ENCODE measurements at regions not wholly inside any gene's neighbourhood (a gene's known extent, or its start where the extent isn't known, plus 50 kb on each side); places are given as distances from the start of the nearest gene placed in this dataset.

DNA sequence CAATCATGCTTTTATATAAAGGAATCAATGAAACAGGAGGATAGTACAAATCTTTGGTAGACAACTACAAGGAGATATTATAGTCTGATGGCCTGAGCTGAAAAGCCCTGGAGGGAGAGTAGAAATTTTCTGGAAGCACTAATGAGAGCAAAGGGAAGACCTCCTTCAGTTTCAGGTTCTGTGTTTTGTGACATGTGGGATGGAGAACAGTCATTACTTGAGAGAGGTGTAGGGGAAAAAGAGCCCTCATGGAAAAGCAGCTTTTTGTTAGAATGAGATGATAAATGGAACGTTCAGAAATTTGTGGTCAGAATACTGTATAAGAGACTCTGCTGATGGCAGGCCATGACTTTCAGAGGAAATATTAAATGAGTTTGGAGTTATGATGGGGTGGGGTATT, 360.6 kb upstream of the MEF2C start:
- FAIRE-seq (no peak), DNase-seq (ENCODE audit: insufficient read length) (no peak)
- no peak for TF ChIP-seq POLR2AphosphoS5 (IDR thresholded peaks at IDR 0.05; ENCODE audit: low read depth, low read length)
- no peak for TF ChIP-seq POLR2A (IDR thresholded peaks at IDR 0.05; ENCODE audit: low read depth, low read length)
- TF ChIP-seq TAF1 (IDR thresholded peaks at IDR 0.05; ENCODE audit: borderline replicate concordance, low read depth, low read length): no peak

DNA sequence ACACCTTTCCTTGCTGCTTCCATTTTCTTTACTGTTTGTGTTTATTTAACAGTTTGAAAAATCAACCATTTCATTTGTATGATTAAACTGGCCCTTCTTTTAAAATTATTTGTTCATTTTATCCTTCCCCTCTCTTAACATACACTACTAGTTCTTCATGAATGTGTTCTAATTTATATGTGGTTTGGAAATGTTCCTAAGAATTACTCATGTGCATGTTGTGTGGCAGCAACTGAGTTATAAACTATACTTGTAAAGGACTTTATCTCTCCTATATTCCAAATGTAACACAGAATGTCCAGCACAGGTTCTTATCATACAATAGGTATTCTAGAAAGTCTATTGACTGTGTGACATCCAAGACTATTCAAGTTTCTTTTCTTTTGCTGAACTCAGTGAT, 358.2 kb upstream of the MEF2C start:
- DNase-seq (ENCODE audit: insufficient read length): no peak
- no peak for TF ChIP-seq POLR2AphosphoS5 (IDR thresholded peaks at IDR 0.05; ENCODE audit: low read depth, low read length)
- FAIRE-seq: no peak

- DNase-seq (ENCODE audit: insufficient read length) (no peak), FAIRE-seq (no peak)
- TF ChIP-seq POLR2AphosphoS5 (IDR thresholded peaks at IDR 0.05; ENCODE audit: low read depth, low read length): no peak
- TF ChIP-seq POLR2A (IDR thresholded peaks at IDR 0.05; ENCODE audit: low read depth, low read length): no peak
These were observed 353.9 kb upstream of the MEF2C start for GRCh38 chr5:89236900-89237299.

DNA sequence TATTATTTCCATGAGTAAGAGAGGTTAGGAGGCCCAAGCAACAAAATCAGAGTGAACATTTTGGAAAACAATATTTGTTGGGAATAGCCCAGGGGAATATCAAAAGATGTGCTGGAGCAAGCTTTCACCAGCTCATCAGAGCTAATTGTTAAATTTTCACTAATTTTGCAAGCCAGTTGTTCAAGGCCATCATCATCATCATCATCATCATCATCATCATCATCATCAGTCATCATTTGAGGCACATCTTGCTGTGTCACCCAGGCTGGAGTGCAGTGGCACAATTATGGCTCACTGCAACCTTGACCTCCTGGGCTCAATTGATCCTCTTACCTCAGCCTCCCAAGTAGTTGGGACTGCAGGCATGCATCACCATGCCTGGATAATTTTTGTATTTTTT, 350.5 kb upstream of the MEF2C start:
- FAIRE-seq (peak; percentile 87), DNase-seq (ENCODE audit: insufficient read length) (no peak)
- TF ChIP-seq TAF1 (IDR thresholded peaks at IDR 0.05; ENCODE audit: borderline replicate concordance, low read depth, low read length) (no peak), POLR2AphosphoS5 (IDR thresholded peaks at IDR 0.05; ENCODE audit: low read depth, low read length) (no peak), POLR2A (IDR thresholded peaks at IDR 0.05; ENCODE audit: low read depth, low read length) (no peak)

GRCh38 chr5:89232139-89232603, 349.2 kb upstream of the MEF2C start:
- peak; percentile 92 for FAIRE-seq
- DNase-seq (ENCODE audit: insufficient read length): no peak

GRCh38 chr5:89230178-89230577, 347.2 kb upstream of the MEF2C start:
- TF ChIP-seq POLR2A (IDR thresholded peaks at IDR 0.05; ENCODE audit: low read depth, low read length) (no peak), POLR2AphosphoS5 (IDR thresholded peaks at IDR 0.05; ENCODE audit: low read depth, low read length) (no peak), TAF1 (IDR thresholded peaks at IDR 0.05; ENCODE audit: borderline replicate concordance, low read depth, low read length) (no peak)
- no peak for FAIRE-seq

More at GRCh38 chr5:89232139-89232603, 349.2 kb upstream of the MEF2C start:
- peak; percentile 36; the same call in 1 of the 2 replicates for TF ChIP-seq POLR2A (IDR thresholded peaks at IDR 0.05; ENCODE audit: low read depth, low read length)
- no peak for TF ChIP-seq POLR2AphosphoS5 (IDR thresholded peaks at IDR 0.05; ENCODE audit: low read depth, low read length)

GRCh38 chr5:89229331-89230070, 346.5 kb upstream of the MEF2C start:
- no peak for FAIRE-seq

More at GRCh38 chr5:89230178-89230577, 347.2 kb upstream of the MEF2C start:
- DNase-seq (ENCODE audit: insufficient read length): no peak

GRCh38 chr5:89228355-89228754, 345.4 kb upstream of the MEF2C start:
- peak; percentile 62 for FAIRE-seq
- TF ChIP-seq TAF1 (IDR thresholded peaks at IDR 0.05; ENCODE audit: borderline replicate concordance, low read depth, low read length) (no peak), POLR2AphosphoS5 (IDR thresholded peaks at IDR 0.05; ENCODE audit: low read depth, low read length) (no peak), POLR2A (IDR thresholded peaks at IDR 0.05; ENCODE audit: low read depth, low read length) (no peak)

More at GRCh38 chr5:89229331-89230070, 346.5 kb upstream of the MEF2C start:
- TF ChIP-seq TAF1 (IDR thresholded peaks at IDR 0.05; ENCODE audit: borderline replicate concordance, low read depth, low read length): no peak
- no peak for TF ChIP-seq POLR2AphosphoS5 (IDR thresholded peaks at IDR 0.05; ENCODE audit: low read depth, low read length)
- no peak for TF ChIP-seq POLR2A (IDR thresholded peaks at IDR 0.05; ENCODE audit: low read depth, low read length)
- no peak for DNase-seq (ENCODE audit: insufficient read length)

GRCh38 chr5:89218364-89218763, 335.4 kb upstream of the MEF2C start:
- TF ChIP-seq POLR2AphosphoS5 (IDR thresholded peaks at IDR 0.05; ENCODE audit: low read depth, low read length): no peak
- no peak for TF ChIP-seq POLR2A (IDR thresholded peaks at IDR 0.05; ENCODE audit: low read depth, low read length)
- no peak for TF ChIP-seq TAF1 (IDR thresholded peaks at IDR 0.05; ENCODE audit: borderline replicate concordance, low read depth, low read length)
- FAIRE-seq (no peak), DNase-seq (ENCODE audit: insufficient read length) (no peak)

More at GRCh38 chr5:89228355-89228754, 345.4 kb upstream of the MEF2C start:
- DNase-seq (ENCODE audit: insufficient read length): no peak

DNA sequence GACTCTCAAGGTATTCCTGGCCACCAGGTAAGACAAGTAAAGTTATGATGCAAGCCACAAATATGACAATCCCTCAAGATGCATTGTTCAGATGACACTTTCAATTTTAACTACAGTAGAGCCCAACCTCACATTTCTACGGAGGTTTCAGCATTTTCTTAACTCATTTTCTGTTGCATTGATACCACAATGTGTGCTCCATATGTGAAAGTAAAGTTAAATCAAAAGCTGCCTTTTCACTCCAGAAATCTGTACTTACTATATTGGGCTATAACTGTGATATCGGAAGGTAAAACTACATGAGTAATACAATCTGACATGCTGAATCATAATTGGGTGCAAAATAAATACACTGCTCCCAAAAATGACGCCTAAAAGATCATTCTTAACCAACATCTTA, 333.6 kb upstream of the MEF2C start:
- DNase-seq (ENCODE audit: insufficient read length): no peak
- TF ChIP-seq POLR2AphosphoS5 (IDR thresholded peaks at IDR 0.05; ENCODE audit: low read depth, low read length) (no peak), POLR2A (IDR thresholded peaks at IDR 0.05; ENCODE audit: low read depth, low read length) (no peak), TAF1 (IDR thresholded peaks at IDR 0.05; ENCODE audit: borderline replicate concordance, low read depth, low read length) (no peak)
- FAIRE-seq: no peak

DNA sequence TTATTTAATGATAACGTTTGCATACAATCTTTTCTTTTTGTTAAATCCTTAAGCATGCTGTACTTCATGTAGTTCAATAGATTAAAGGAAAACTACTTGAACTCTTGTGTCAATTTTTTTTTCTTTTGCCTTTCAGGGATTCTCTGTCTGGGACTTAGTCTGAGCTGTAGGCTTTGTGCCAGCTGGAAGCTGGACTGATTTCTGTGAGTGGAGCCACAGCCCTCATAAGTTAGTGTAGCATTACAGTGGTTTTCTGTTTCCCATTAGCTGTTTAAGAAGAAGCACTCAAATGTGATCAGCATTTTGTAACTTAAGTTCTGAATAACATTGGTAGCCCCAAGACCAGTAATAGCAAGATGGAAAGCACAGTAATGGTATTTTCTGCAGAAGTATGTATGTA, 330.6 kb upstream of the MEF2C start:
- FAIRE-seq: no peak
- TF ChIP-seq POLR2A (IDR thresholded peaks at IDR 0.05; ENCODE audit: low read depth, low read length): no peak
- no peak for TF ChIP-seq TAF1 (IDR thresholded peaks at IDR 0.05; ENCODE audit: borderline replicate concordance, low read depth, low read length)
- TF ChIP-seq POLR2AphosphoS5 (IDR thresholded peaks at IDR 0.05; ENCODE audit: low read depth, low read length): no peak
- DNase-seq (ENCODE audit: insufficient read length): no peak

DNA sequence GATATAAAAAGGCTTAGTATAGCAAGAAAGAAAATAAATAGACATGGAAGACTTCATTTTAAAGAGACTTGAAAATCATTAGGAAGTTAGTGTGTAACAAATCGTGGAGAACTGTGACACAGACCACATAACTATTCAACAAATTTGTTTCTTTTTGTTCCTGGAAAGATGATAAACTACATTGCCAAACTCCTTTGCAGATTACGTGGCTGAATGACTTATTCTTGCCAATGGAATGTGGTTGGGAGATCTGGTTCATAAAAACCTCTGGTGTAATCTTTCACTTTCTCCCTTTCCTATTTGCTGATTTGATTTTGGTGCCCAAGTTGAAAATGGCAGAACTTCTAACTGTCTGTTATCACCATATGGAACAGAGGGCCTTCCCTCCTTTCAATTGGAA, 328.9 kb upstream of the MEF2C start:
- TF ChIP-seq POLR2A (IDR thresholded peaks at IDR 0.05; ENCODE audit: low read depth, low read length) (no peak), POLR2AphosphoS5 (IDR thresholded peaks at IDR 0.05; ENCODE audit: low read depth, low read length) (no peak), TAF1 (IDR thresholded peaks at IDR 0.05; ENCODE audit: borderline replicate concordance, low read depth, low read length) (no peak)
- no peak for DNase-seq (ENCODE audit: insufficient read length)
- FAIRE-seq: no peak

All from GM12892 (cell line).